HEK293 (cell line): ENCODE measurements at regions not wholly inside any gene's neighbourhood (a gene's known extent, or its start where the extent isn't known, plus 50 kb on each side); places are given as distances from the start of the nearest gene placed in this dataset.
"Not testable (repeated sequence)": the region's sequence is repeated elsewhere in the genome, so short reads cannot be mapped to it uniquely, and the experiment has no call there.

Source experiments
- ATF2 ChIP-seq: fragments of 450-650 bp; formaldehyde crosslinking; IDR thresholded peaks from 2 replicates; pipeline ENCODE4 v1.5.1; 2016; ENCODE audit warnings: missing biosample characterization, missing genetic modification characterization, low read depth
- CTCF ChIP-seq: fragments of 450-650 bp; formaldehyde crosslinking; IDR thresholded peaks from 2 replicates; pipeline ENCODE4 v1.5.1; 2016; ENCODE audit warnings: missing biosample characterization, missing genetic modification characterization
- ELK4 ChIP-seq: IDR thresholded peaks from 2 replicates; pipeline ENCODE4 v1.6.1; 2011; ENCODE audit warnings: mild to moderate bottlenecking, low read depth, low read length, borderline replicate concordance
- PATZ1 ChIP-seq: fragments of 450-650 bp; formaldehyde crosslinking; IDR thresholded peaks from 2 replicates; pipeline ENCODE4 v1.5.1; 2016; ENCODE audit warnings: missing biosample characterization, missing genetic modification characterization
- REPIN1 ChIP-seq: fragments of 450-650 bp; formaldehyde crosslinking; IDR thresholded peaks from 2 replicates; pipeline ENCODE4 v1.5.1; 2017; ENCODE audit warnings: missing biosample characterization, missing genetic modification characterization, low read depth
- REST ChIP-seq: fragments of 450-650 bp; formaldehyde crosslinking; IDR thresholded peaks from 2 replicates; pipeline ENCODE4 v1.5.1; 2016; ENCODE audit warnings: missing biosample characterization, missing genetic modification characterization
- TCF7L2 ChIP-seq: IDR thresholded peaks from 2 replicates; pipeline ENCODE4 v1.6.1; 2011; ENCODE audit warnings: low read depth, mild to moderate bottlenecking, inconsistent platforms, low read length, moderate library complexity, borderline replicate concordance
- YY2 ChIP-seq: fragments of 450-650 bp; formaldehyde crosslinking; IDR thresholded peaks from 2 replicates; pipeline ENCODE4 v1.5.1; 2016; ENCODE audit warnings: missing biosample characterization, missing genetic modification characterization
- ZEB2 ChIP-seq: fragments of 450-650 bp; formaldehyde crosslinking; IDR thresholded peaks from 2 replicates; pipeline ENCODE4 v1.5.1; 2016; ENCODE audit warnings: missing biosample characterization, missing genetic modification characterization
- ZNF274 ChIP-seq, 2 experiments: fragments of 200-500 bp in 1 of 2; fragments of 450-650 bp in 1 of 2; sonication (Bioruptor generic) in 1 of 2; formaldehyde crosslinking in 1 of 2; IDR thresholded peaks; 2 replicates each; pipeline versions ENCODE4 v1.5.1 to v1.6.1; 2014 to 2016; ENCODE audit warnings: borderline replicate concordance in 1 of 2, inconsistent platforms in 1 of 2, low read length in 1 of 2, missing biosample characterization in 1 of 2, missing genetic modification characterization in 1 of 2
- ZNF621 ChIP-seq: fragments of 450-650 bp; formaldehyde crosslinking; IDR thresholded peaks from 2 replicates; pipeline ENCODE4 v1.5.1; 2017; ENCODE audit warnings: missing biosample characterization, missing genetic modification characterization
- ZNF629 ChIP-seq: fragments of 450-650 bp; formaldehyde crosslinking; IDR thresholded peaks from 2 replicates; pipeline ENCODE4 v1.5.1; 2017; ENCODE audit warnings: missing biosample characterization, missing genetic modification characterization
- ZSCAN16 ChIP-seq: fragments of 450-650 bp; formaldehyde crosslinking; IDR thresholded peaks from 2 replicates; pipeline ENCODE4 v1.5.1; 2016; ENCODE audit warnings: missing biosample characterization, missing genetic modification characterization

GRCh38 chr10:9402507-9403195 is 1348.2 kb downstream of the GATA3 start:
- not testable (repeated sequence) for TF ChIP-seq ZEB2; ATF2 (tag by site-specific recombination); ELK4; REPIN1 (tag by site-specific recombination); PATZ1 (tag by site-specific recombination); REST (tag by site-specific recombination); YY2 (tag by site-specific recombination); ZSCAN16 (tag by site-specific recombination); ZNF621; TCF7L2; CTCF (tag by site-specific recombination); ZNF629 (tag by site-specific recombination); ZNF274 (IDR thresholded peaks at IDR 0.05; ENCODE audit: low read length); ZNF274 (tag by site-specific recombination; IDR thresholded peaks at IDR 0.05; ENCODE audit: borderline replicate concordance)
